GM12878 (cell line): ENCODE measurements at regions not wholly inside any gene's neighbourhood (a gene's known extent, or its start where the extent isn't known, plus 50 kb on each side); places are given as distances from the start of the nearest gene placed in this dataset.

Source experiments
- ATF7 ChIP-seq: fragments of 450-650 bp; IDR thresholded peaks from 2 replicates; pipeline ENCODE4 v1.6.1; 2016; ENCODE audit warnings: low read depth, mild to moderate bottlenecking
- CBFB ChIP-seq: IDR thresholded peaks from 2 replicates; pipeline ENCODE4 v1.6.1; 2016; ENCODE audit warnings: antibody characterized with exemption, low read depth
- EZH2 ChIP-seq: IDR thresholded peaks from 2 replicates; pipeline ENCODE4 v1.6.1; 2012; ENCODE audit warnings: low read depth, mild to moderate bottlenecking, control low read depth, inconsistent platforms, low read length, borderline replicate concordance; ENCODE audit not compliant: control insufficient read depth
- MXI1 ChIP-seq: fragments of 150-350 bp; IDR thresholded peaks from 2 replicates; pipeline ENCODE4 v1.6.1; 2011; ENCODE audit warnings: low read depth, mild to moderate bottlenecking, inconsistent platforms, low read length, improper control_type of control experiment
- PAX8 ChIP-seq: fragments of 450-650 bp; IDR thresholded peaks from 2 replicates; pipeline ENCODE4 v1.6.1; 2017; ENCODE audit warnings: mild to moderate bottlenecking, moderate library complexity
- POLR2AphosphoS2 ChIP-seq: IDR thresholded peaks from 2 replicates; pipeline ENCODE4 v1.6.1; 2011; ENCODE audit warnings: low read depth, mild to moderate bottlenecking, low read length, improper control_type of control experiment, moderate library complexity
- POLR2AphosphoS5 ChIP-seq: IDR thresholded peaks from 2 replicates; pipeline ENCODE4 v1.6.1; 2011; ENCODE audit warnings: mild to moderate bottlenecking, low read length, inconsistent platforms
- RAD21 ChIP-seq: IDR thresholded peaks from 2 replicates; pipeline ENCODE4 v1.6.1; 2011; ENCODE audit warnings: mild to moderate bottlenecking, low read depth, low read length, moderate library complexity; ENCODE audit not compliant: insufficient read depth
- SIN3A ChIP-seq: IDR thresholded peaks from 2 replicates; pipeline ENCODE4 v1.6.1; 2012; ENCODE audit warnings: low read depth, low read length, improper control_type of control experiment

DNA sequence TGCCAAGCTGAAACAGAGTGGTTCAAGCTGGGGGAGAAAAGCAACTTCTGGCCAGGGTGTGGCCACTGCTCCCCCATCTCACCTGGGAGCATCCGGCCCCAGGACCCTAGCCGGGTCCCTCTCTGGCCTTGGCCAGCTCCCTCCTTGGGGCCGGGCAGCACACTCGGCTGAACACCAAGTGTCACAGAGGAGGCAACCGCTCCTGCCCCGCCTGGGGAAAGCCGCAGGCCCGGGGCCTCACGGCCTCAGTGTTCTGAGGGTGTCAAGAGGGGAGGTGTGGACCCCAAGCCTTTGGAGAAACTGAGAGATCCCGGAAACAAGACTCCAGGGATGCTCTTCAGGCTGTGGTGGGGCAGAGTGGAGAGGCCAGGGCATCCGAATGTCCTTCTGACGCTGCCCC lies 88.4 kb downstream of the ENGASE start:
- TF ChIP-seq SIN3A: no peak
- no peak for TF ChIP-seq RAD21
- no peak for TF ChIP-seq MXI1
- no peak for TF ChIP-seq POLR2AphosphoS5
- no peak for TF ChIP-seq PAX8
- TF ChIP-seq CBFB: no peak
- TF ChIP-seq POLR2AphosphoS2: no peak
- TF ChIP-seq ATF7: no peak
- no peak for TF ChIP-seq EZH2
